NCI-H2081 (cell line): ENCODE measurements at regions not wholly inside any gene's neighbourhood (a gene's known extent, or its start where the extent isn't known, plus 50 kb on each side); places are given as distances from the start of the nearest gene placed in this dataset.
A peak's percentile ranks its signal among the peaks of the same experiment; 100 is the strongest.

Source experiments
- DNase-seq, 2 experiments: peaks; one replicate each; lab custom pipeline; 2025; lab: John Stamatoyannopoulos, UW

- DNase-seq = no peak
Observed at GRCh38 chr2:103810875-103811274, 1043.0 kb upstream of the POU3F3 start.

- DNase-seq = no peak
Observed at GRCh38 chr2:103814016-103814415, 1039.9 kb upstream of the POU3F3 start.

GRCh38 chr2:103815731-103816130 lies 1038.2 kb upstream of the POU3F3 start:
- DNase-seq = no peak

GRCh38 chr2:103817746-103818145 lies 1036.2 kb upstream of the POU3F3 start:
- DNase-seq = no peak

GRCh38 chr2:103818176-103818575 lies 1035.7 kb upstream of the POU3F3 start:
- DNase-seq = no peak

- no peak for DNase-seq
Observed at GRCh38 chr2:103819599-103819998, 1034.3 kb upstream of the POU3F3 start.

- peak; percentile 37 to 81 for DNase-seq
Observed at GRCh38 chr2:103823847-103824246, 1030.1 kb upstream of the POU3F3 start.

GRCh38 chr2:103847276-103847675 lies 1006.6 kb upstream of the POU3F3 start:
- DNase-seq = no peak

- DNase-seq = no peak
Observed at GRCh38 chr2:103859238-103859637, 994.7 kb upstream of the POU3F3 start.

GRCh38 chr2:103860016-103860415 lies 993.9 kb upstream of the POU3F3 start:
- no peak for DNase-seq

GRCh38 chr2:103868396-103868795 lies 985.5 kb upstream of the POU3F3 start:
- no peak for DNase-seq

GRCh38 chr2:103873716-103874351 lies 980.1 kb upstream of the POU3F3 start:
- DNase-seq = no peak

- no peak for DNase-seq
Observed at GRCh38 chr2:103875131-103875530, 978.8 kb upstream of the POU3F3 start.

- no peak for DNase-seq
Observed at GRCh38 chr2:103875531-103875930, 978.4 kb upstream of the POU3F3 start.

GRCh38 chr2:103876611-103877010 lies 977.3 kb upstream of the POU3F3 start:
- DNase-seq = no peak

GRCh38 chr2:103879101-103879500 lies 974.8 kb upstream of the POU3F3 start:
- DNase-seq = no peak

GRCh38 chr2:103880081-103880834 lies 973.7 kb upstream of the POU3F3 start:
- DNase-seq = peak; percentile 19 to 60

- DNase-seq = no peak
Observed at GRCh38 chr2:103887625-103888024, 966.3 kb upstream of the POU3F3 start.

GRCh38 chr2:103896182-103896581 lies 957.7 kb upstream of the POU3F3 start:
- no peak for DNase-seq

GRCh38 chr2:103898561-103898960 lies 955.4 kb upstream of the POU3F3 start:
- DNase-seq = no peak

GRCh38 chr2:103902347-103902746 lies 951.6 kb upstream of the POU3F3 start:
- no peak for DNase-seq

- DNase-seq = no peak
Observed at GRCh38 chr2:103921161-103921560, 932.8 kb upstream of the POU3F3 start.

- DNase-seq = no peak
Observed at GRCh38 chr2:103942199-103942598, 911.7 kb upstream of the POU3F3 start.

GRCh38 chr2:103945083-103945482 lies 908.8 kb upstream of the POU3F3 start:
- DNase-seq = no peak
